Stomach (tissue), 4 donors: ENCODE measurements at regions not wholly inside any gene's neighbourhood (a gene's known extent, or its start where the extent isn't known, plus 50 kb on each side); places are given as distances from the start of the nearest gene placed in this dataset.

Source experiments
- CTCF ChIP-seq, 7 experiments: fragments of 450-650 bp in 4 of 7; fragments of 200-600 bp in 3 of 7; sonication (generic) in 3 of 7; IDR thresholded peaks; one replicate each; pipeline ENCODE4 v1.5.1; 2016 to 2019; ENCODE audit warnings: antibody characterized with exemption in 7 of 7, control low read depth in 2 of 7, mild to moderate bottlenecking in 1 of 7
- EP300 ChIP-seq: sonication (generic); formaldehyde crosslinking; IDR thresholded peaks from one replicate; pipeline ENCODE4 v1.6.1; 2017; ENCODE audit warnings: antibody characterized with exemption
- POLR2A ChIP-seq, 4 donors: fragments of 450-650 bp; IDR thresholded peaks; one replicate each; pipeline ENCODE4 v1.6.1; 2016; ENCODE audit warnings: antibody characterized with exemption in 4 of 4, control low read depth in 2 of 4, mild to moderate bottlenecking in 1 of 4, moderate library complexity in 1 of 4
- POLR2AphosphoS5 ChIP-seq, 3 donors: sonication (generic); formaldehyde crosslinking; IDR thresholded peaks; one replicate each; pipeline ENCODE4 v1.6.1; 2016; ENCODE audit warnings: antibody characterized with exemption in 3 of 3

- TF ChIP-seq CTCF (IDR thresholded peaks at IDR 0.05): no peak
- TF ChIP-seq POLR2A (IDR thresholded peaks at IDR 0.05): no peak
- no peak for TF ChIP-seq EP300
- peak in 1 of 3 donors; percentile 23 for TF ChIP-seq POLR2AphosphoS5 (IDR thresholded peaks at IDR 0.05)
Measured at GRCh38 chr3:163924600-163924999, 1153.7 kb downstream of the SI start.
